GM12801 (cell line): ENCODE measurements at regions not wholly inside any gene's neighbourhood (a gene's known extent, or its start where the extent isn't known, plus 50 kb on each side); places are given as distances from the start of the nearest gene placed in this dataset.

Experiments
- TF ChIP-seq, protein P1 (sequence below): IDR thresholded peaks from one replicate; pipeline ENCODE4 v1.5.1; 2011; ENCODE audit warnings: control low read depth; ENCODE audit not compliant: insufficient read length; ENCODE audit errors: extremely low read depth

DNA sequence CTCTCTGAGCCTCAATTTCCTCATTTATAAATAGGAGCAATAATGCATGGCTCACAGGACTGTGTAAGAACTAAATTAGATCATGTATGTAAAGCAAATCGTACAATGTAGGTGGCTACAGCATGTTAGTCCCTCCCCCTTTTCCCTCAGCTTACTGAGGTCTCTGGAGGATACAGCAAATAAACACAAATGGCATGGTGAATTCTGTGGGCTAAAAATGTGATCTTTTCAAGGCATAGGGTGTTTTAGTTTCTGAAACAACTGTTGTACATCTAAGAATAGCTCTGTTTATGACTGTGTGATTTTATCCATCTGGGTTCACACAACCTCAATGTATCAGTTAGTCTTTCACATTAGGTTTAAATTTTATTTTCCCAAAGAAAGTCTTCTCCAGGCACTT is 121.2 kb upstream of the PLEKHG7 start:
- TF ChIP-seq, protein P1, sequence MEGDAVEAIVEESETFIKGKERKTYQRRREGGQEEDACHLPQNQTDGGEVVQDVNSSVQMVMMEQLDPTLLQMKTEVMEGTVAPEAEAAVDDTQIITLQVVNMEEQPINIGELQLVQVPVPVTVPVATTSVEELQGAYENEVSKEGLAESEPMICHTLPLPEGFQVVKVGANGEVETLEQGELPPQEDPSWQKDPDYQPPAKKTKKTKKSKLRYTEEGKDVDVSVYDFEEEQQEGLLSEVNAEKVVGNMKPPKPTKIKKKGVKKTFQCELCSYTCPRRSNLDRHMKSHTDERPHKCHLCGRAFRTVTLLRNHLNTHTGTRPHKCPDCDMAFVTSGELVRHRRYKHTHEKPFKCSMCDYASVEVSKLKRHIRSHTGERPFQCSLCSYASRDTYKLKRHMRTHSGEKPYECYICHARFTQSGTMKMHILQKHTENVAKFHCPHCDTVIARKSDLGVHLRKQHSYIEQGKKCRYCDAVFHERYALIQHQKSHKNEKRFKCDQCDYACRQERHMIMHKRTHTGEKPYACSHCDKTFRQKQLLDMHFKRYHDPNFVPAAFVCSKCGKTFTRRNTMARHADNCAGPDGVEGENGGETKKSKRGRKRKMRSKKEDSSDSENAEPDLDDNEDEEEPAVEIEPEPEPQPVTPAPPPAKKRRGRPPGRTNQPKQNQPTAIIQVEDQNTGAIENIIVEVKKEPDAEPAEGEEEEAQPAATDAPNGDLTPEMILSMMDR = no peak

DNA sequence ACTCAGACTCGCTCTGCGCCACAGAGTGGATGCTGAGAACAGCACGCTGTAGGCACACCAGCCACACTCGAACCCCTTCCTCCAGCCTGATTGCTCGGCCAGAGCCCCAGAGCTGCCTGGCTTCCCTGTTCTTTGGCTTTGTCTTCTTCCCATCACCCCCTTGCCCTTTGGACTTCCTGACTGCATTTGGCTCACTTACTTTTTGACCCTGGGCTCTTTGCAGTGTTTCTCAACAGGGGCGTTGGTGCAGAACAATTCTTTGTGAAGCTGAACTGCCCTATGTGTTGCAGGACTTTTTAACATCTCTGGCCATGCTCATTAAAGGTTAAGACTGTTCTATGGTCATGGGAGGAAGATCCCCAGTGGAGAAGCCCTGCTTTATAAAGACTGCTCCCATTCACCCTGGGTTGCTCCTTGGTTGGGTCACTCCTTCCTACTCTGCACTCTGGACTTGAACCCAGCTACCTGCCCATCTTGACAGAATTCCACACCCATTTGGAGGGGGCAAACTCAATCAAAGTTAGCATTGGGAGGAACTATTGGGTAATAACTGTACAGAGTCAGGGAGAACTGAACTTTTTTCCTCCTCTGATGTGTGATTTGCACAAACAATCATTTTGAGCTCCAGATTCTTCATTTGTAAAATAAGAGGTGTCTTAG is 127.7 kb upstream of the PLEKHG7 start:
- TF ChIP-seq, protein P1 = no peak

DNA sequence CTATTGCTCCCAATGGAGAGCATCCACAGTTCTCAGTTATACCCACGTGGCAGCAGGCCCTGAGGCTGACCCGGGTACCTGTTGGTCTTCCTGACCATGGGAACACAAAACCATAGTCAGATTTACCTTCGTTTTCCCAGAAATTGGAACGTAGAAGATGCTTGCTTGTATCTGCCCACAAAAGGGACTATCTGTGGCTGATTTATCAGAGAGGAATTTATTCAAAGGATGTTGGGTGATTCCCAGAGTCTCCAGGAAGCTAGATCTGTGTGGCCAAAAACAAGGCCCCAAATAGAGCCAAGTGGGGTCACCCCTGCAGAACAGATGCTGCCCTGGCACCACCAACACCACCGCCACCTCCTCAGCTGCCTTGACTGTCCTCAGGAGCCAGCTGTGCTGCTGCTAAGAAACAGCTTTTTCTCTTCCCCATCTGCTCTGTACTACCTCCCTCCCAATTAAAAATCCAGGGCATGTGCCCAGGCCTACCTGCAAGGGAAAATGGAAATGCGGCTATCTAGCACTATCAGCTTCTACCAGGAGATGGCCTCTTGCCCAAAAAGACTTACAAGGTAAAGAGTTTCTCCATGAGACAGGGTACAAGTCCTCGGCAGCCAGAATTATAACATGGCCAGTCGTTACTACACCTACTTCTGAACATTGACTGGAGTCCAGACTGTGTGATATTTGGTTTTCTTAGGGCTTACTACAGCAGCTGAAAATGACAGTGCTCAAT is 128.6 kb upstream of the PLEKHG7 start:
- TF ChIP-seq, protein P1 = no peak

DNA sequence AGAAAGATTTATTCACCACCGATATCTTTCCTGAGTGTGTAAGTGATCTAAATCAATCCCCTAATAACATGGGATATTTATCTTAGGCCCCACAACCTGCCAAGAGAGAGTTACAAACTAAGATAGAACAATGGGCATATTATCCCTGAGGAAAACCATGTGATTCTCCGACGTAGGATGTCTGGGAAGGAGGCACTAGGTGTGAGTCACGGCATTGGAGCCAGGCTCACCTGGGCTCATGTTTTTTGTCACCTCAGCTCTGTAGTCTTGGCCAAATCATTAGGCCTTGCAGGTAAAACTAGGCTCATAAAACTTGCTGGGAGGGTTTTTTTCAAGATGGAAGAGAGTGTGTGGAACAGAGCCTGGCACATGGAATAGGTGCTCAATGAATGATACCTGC is 129.7 kb upstream of the PLEKHG7 start:
- TF ChIP-seq, protein P1 = no peak

DNA sequence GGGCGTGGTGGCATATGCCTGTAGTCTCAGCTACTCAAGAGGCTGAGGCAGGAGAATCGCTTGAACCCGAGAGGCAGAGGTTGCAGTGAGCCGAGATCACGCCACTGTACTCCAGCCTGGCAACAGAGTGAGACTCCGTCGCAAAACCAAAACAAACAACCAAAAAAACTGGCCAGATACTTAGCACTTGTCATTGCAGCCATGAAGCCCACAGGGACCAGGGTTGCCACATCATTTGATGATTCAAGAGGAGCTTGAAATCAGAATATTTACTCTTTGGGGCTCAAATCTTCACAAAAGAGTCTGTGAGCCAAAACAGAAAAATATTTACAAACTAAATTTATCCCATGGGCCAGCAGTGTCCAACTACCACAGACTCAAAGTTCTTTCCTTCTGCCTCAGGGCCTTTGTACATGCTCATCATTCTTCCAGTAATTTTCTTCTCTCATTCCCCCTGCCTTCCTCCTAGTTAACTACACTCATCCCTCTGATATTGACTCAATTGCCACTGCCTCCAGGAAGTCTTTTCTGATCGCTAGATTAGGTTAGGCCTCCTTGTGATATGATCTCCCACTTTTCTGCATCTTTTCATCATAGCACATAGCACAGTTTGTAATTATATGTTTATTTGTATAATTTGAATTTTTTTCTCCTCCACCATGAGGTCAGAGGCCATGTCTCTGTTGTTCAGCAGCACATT is 130.8 kb upstream of the PLEKHG7 start:
- TF ChIP-seq, protein P1 = no peak

DNA sequence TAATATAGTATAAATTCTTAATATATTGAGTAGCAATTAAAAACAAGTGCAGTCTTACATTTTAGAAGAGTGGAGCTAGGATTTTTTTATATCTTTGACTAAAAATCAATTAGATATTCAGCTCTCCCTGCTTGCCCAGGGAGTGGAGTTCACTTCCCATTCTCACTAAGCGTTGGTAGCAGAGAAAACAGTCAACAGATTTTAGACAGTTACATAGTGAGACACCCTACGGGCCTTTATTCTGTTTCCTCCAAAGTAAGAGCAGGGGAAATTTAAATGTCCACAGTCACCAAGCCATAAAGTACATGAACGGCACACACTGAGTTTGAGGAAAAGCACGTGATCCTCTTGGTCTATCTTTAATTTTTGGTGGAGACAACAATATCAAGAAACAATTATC is 131.6 kb upstream of the PLEKHG7 start:
- TF ChIP-seq, protein P1 = no peak

DNA sequence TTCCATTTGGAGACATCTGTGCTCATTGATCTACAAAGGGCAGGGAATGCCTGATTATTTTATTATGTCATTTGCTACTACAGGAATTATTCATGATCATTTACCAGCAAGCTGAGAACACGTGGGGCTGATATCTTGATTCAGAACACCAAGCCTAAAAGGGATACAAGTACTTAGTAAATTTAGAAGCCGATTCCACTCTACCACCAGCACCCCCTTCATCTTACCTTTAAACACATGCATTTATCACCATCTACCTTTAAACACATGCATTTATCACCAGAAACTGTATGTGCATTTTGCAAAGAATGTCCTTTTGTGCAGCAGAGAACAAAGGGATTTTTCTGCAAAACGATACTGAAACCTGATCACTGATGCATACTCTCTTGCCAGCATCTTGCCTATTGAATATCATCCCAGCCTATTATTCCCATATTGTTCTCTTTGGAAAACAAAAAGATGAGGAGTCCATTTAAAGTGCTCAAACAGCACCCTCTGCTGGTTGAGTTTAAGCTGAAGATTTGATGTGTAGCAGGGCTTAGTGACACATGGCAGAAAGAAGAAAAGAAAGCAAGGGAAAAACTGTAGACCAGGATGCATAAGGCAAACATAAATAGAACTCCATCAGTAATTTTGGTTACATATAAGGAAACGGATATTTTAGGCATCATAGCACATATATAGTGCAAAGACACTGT is 132.6 kb upstream of the PLEKHG7 start:
- TF ChIP-seq, protein P1 = no peak
